ENCODE measurements at regions not wholly inside any gene's neighbourhood (a gene's known extent, or its start where the extent isn't known, plus 50 kb on each side); places are given as distances from the start of the nearest gene placed in this dataset.

GRCh38 chr1:22285549-22286396, 142.9 kb upstream of the WNT4 start (continued):
- TF ChIP-seq EZH2 (IDR thresholded peaks at IDR 0.05; ENCODE audit: low read depth, unreplicated experiment) (no peak), ZNF114 (CRISPR knock-in tag; IDR thresholded peaks at IDR 0.05) (no peak), JUNB (IDR thresholded peaks at IDR 0.05; ENCODE audit: unreplicated experiment) (no peak)

- Histone ChIP-seq H3F3A (replicated peaks; ENCODE audit: low read depth) (no peaks in the 10 kb centered on the region), H3K9me2 (ENCODE audit: insufficient read depth) (no peaks in the 10 kb centered on the region), H3K27ac (ENCODE audit: low read depth) (no peak overlapping the region), H3K79me2 (replicated peaks; ENCODE audit: insufficient read depth) (no peaks in the 10 kb centered on the region), H2AFZ (0 out of 2 replicates have a peak overlapping the region, but pooled peaks have one; percentile 23), H3K4me2 (no peak overlapping the region), H3K4me3 (no peak overlapping the region), H4K20me1 (replicated peaks; ENCODE audit: insufficient read depth) (no peaks in the 10 kb centered on the region), H3K4me1 (ENCODE audit: insufficient read depth) (no peaks in the 10 kb centered on the region; the same call in 1 of the 2 replicates), H3K36me3 (ENCODE audit: insufficient read depth) (no peaks in the 10 kb centered on the region), H3K27me3 (ENCODE audit: insufficient read depth) (no peaks in the 10 kb centered on the region)
- TF ChIP-seq ZNF114 (CRISPR knock-in tag; IDR thresholded peaks at IDR 0.05) (no peak), POLR2AphosphoS5 (IDR thresholded peaks at IDR 0.05; ENCODE audit: low read depth) (no peak), CREB1 (CRISPR knock-in tag; IDR thresholded peaks at IDR 0.05; ENCODE audit: low read depth) (no peak), REST (IDR thresholded peaks at IDR 0.05; ENCODE audit: unreplicated experiment) (no peak), ZNF331 (CRISPR knock-in tag; IDR thresholded peaks at IDR 0.05; ENCODE audit: low read depth) (no peak), CTCF (conservative IDR thresholded peaks at IDR 0.05; ENCODE audit: low read depth in 2 of 2) (peak; percentile 20 to 49; a peak in 2 of 4 replicates), STAT1 (IDR thresholded peaks at IDR 0.05; ENCODE audit: unreplicated experiment) (no peak), EZH2 (IDR thresholded peaks at IDR 0.05; ENCODE audit: low read depth, unreplicated experiment) (no peak)
- ATAC-seq (peak; percentile 58), DNase-seq (ENCODE audit: low spot score) (peak; percentile 47)
- Mint-ChIP-seq H3K27me3 (ENCODE audit: insufficient read depth, low read depth, poor library complexity) (peaks cover 9% of the 10 kb centered on the region), H3K36me3 (ENCODE audit: low read depth) (no peaks in the 10 kb centered on the region; the same call in 2 of the 3 replicates), H3K4me1 (peaks cover 3% of the 10 kb centered on the region; the same call in 2 of the 3 replicates), H3K27ac (no peak overlapping the region), H3K9me3 (no peaks in the 10 kb centered on the region), H3K4me3 (no peak overlapping the region)
These were observed 143.6 kb upstream of the WNT4 start for GRCh38 chr1:22286491-22286890.
